ENCODE measurements at regions not wholly inside any gene's neighbourhood (a gene's known extent, or its start where the extent isn't known, plus 50 kb on each side); places are given as distances from the start of the nearest gene placed in this dataset.

DNA sequence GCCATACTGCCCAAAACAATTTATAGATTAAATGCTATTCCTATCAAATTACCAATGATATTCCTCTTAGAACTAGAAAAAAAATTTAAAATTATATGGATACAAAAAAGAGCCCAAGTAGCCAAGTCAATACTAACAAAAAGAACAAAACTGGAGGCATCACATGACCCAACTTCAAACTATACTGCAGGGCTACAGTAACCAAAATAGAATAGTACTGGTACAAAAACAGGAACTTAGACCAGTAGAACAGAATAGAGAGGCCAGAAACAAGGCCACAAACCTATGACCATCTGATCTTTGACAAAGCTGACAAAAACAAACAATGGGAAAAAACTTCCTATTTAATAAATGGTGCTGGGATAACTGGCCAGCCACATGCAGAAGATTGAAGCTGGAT, 86.1 kb upstream of the KYNU start:
- Mint-ChIP-seq H3K27me3 (no peaks in the 10 kb centered on the region), H3K4me1 (ENCODE audit: low read depth) (peaks cover 13% of the 10 kb centered on the region), H3K36me3 (ENCODE audit: low read depth) (no peaks in the 10 kb centered on the region), H3K9me3 (no peaks in the 10 kb centered on the region), H3K27ac (no peak overlapping the region), H3K4me3 (no peak overlapping the region)
- intact Hi-C loops (cut with micrococcal nuclease): loop anchor here (10.0 kb wide), 1 partner anchor 193 kb away; no protein-coding TSS in a partner anchor

DNA sequence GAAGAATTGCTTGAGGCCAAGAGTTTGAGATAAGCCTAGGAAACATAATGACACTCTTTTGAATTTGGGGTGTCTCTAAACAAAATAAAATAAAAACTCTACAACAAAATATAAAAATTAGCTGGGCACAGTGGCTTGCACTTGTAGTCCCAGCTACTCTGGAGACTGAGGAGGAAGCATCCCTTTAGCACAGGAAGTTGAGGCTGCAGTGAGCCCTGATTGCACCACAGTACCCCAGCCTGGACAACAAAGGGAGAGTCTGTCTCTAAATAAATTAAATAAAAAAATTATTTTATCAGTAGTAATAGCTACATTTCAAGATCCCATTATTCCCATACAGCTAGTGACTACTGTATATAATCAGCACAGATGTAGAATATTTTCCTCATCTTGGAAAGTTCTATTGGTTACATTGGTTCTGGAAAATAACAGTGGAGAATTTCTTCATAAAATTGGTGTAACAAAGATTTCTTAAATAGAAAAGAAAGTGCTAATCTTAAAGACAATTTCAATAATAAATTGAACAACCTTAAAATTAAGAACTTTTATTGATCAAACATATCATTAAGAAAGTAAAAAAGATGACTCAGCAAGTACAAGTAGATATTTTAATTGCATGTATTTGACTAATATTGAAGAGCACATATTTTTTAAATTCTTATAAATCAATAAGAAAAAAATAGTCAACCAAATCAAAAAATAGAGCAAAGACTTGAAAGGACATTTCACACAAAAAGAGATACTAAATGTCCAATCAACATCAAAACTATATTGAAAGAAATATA, 90.4 kb upstream of the KYNU start:
- Mint-ChIP-seq H3K27me3 (no peaks in the 10 kb centered on the region), H3K27ac (no peak overlapping the region), H3K4me1 (ENCODE audit: low read depth) (peaks cover 9% of the 10 kb centered on the region), H3K4me3 (no peak overlapping the region), H3K9me3 (no peaks in the 10 kb centered on the region), H3K36me3 (ENCODE audit: low read depth) (no peaks in the 10 kb centered on the region)
- intact Hi-C loops (cut with micrococcal nuclease): no loop called here

GRCh38 chr2:142782942-142783443, 94.5 kb upstream of the KYNU start:
- Mint-ChIP-seq H3K9me3 (no peaks in the 10 kb centered on the region), H3K4me3 (no peak overlapping the region), H3K27ac (no peak overlapping the region), H3K27me3 (no peaks in the 10 kb centered on the region), H3K36me3 (ENCODE audit: low read depth) (no peaks in the 10 kb centered on the region), H3K4me1 (ENCODE audit: low read depth) (no peaks in the 10 kb centered on the region)
- intact Hi-C loops (cut with micrococcal nuclease): no loop called here

DNA sequence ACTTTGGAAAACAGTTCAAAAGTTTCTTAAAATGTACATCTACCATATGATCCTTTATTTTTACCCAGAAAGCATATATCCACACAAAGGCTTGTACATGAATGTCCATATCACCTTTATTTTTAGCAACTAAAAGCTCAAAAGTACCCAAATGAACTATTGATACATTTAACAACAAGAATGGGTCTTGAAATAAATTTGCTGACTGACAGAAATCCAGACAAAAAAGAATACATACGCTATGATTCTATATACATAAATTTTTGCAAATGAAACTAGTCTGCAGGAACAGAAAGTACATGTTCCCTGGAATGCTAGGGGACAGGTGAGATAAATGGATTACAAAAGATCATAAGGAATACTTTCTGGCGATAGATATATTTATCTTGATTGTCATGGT, 96.3 kb upstream of the KYNU start:
- no peaks in the 10 kb centered on the region for H3K4me1 Mint-ChIP-seq (ENCODE audit: low read depth)

DNA sequence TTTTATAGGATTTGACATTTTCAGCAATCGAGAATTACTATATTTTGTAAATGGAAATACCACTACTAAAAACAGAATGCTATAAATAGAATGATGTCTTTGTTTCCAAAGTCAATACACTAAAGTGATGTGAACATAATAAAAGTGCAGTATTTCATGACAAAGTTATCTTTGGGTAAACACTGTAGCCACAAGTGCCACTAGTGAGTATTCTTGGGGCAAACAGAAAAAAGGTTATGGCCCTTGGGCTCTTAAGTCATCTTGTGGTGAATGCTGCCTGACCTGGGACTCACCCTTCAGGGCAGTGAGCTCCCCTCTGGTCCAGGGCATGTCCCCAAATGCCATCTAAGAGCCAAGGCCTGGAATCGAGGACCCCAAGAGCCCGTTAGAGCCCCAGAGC, 99.2 kb upstream of the KYNU start:
- H3K27ac Mint-ChIP-seq: no peak overlapping the region
- no peaks in the 10 kb centered on the region for H3K4me1 Mint-ChIP-seq (ENCODE audit: low read depth)
- peaks cover 20% of the 10 kb centered on the region for H3K9me3 Mint-ChIP-seq
- no peak overlapping the region for H3K4me3 Mint-ChIP-seq
- no peaks in the 10 kb centered on the region for H3K27me3 Mint-ChIP-seq
- H3K36me3 Mint-ChIP-seq (ENCODE audit: low read depth): no peaks in the 10 kb centered on the region
- intact Hi-C loops (cut with micrococcal nuclease): no loop called here

More for the DNA sequence above, 96.3 kb upstream of the KYNU start:
- Mint-ChIP-seq H3K36me3 (ENCODE audit: low read depth) (no peaks in the 10 kb centered on the region), H3K27me3 (no peaks in the 10 kb centered on the region), H3K9me3 (peaks cover 8% of the 10 kb centered on the region), H3K27ac (no peak overlapping the region), H3K4me3 (no peak overlapping the region)
- intact Hi-C loops (cut with micrococcal nuclease): no loop called here

GRCh38 chr2:142777742-142778141, 99.7 kb upstream of the KYNU start:
- H3K4me1 Mint-ChIP-seq (ENCODE audit: low read depth): no peaks in the 10 kb centered on the region
- H3K36me3 Mint-ChIP-seq (ENCODE audit: low read depth): no peaks in the 10 kb centered on the region
- H3K27me3 Mint-ChIP-seq: no peaks in the 10 kb centered on the region
- H3K27ac Mint-ChIP-seq: no peak overlapping the region
- no peak overlapping the region for H3K4me3 Mint-ChIP-seq
- intact Hi-C loops (cut with micrococcal nuclease): no loop called here
- peaks cover 20% of the 10 kb centered on the region for H3K9me3 Mint-ChIP-seq

DNA sequence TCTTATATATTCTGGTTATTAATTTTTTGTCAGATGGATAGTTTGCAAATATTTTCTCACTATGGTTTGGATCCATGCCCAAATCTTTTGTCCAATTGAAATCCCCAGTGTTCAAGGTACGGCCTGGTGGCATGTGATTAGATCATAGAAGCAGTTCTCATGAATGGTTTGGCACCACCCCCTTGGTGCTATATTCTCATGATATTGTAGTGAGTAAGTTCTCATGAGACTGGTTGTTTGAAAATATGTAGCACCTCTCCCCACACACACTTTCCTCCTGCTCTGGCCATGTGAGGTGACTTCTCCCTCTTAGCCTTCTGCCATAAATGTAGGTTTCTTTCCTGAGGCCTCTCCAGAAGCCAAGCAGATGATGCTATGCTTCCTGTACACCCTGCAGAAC, 107.7 kb upstream of the KYNU start:
- intact Hi-C loops (cut with micrococcal nuclease): no loop called here
- no peak overlapping the region for H3K4me3 Mint-ChIP-seq
- H3K9me3 Mint-ChIP-seq: peaks cover 26% of the 10 kb centered on the region
- H3K36me3 Mint-ChIP-seq (ENCODE audit: low read depth): no peaks in the 10 kb centered on the region
- no peak overlapping the region for H3K27ac Mint-ChIP-seq
- peaks cover 11% of the 10 kb centered on the region for H3K4me1 Mint-ChIP-seq (ENCODE audit: low read depth)
- no peaks in the 10 kb centered on the region for H3K27me3 Mint-ChIP-seq

DNA sequence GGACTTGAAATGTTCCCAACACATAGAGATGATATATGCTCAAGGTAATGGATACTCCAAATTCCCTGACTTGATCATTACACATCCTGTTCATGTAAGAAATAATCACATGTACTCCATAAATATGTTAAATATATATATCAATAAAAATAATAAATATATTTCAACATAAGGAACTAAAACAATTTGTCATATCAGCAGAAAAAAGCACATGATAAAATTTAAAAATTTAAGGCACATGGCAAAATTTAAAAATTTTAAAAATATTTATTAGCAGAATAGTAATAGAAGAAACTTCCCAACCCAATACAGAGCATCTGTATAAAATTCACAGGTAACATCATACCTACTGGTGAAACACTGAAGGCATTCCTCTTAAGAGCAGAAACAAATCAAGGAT, 109.6 kb upstream of the KYNU start:
- Mint-ChIP-seq H3K9me3 (peaks cover 36% of the 10 kb centered on the region), H3K4me1 (ENCODE audit: low read depth) (peaks cover 11% of the 10 kb centered on the region), H3K27ac (no peak overlapping the region), H3K4me3 (no peak overlapping the region), H3K36me3 (ENCODE audit: low read depth) (no peaks in the 10 kb centered on the region), H3K27me3 (no peaks in the 10 kb centered on the region)
- intact Hi-C loops (cut with micrococcal nuclease): no loop called here

DNA sequence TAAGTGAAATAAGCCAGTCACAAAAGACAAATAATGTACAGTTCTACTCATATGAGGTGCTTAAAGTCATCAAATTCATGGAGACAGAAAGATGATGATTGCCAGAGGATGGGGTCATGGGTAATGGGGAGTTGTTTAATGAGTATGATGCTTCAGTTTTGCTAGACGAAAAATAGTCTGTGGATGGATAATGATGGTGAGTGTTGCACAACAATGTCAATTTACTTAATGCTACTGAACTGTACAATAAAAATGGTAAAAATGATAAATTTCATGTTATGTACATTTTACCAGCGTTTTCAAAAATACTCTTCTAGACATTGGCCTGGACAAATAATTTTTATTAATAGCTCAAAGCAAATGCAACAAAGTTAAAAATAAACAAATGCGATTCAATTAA, 118.5 kb upstream of the KYNU start:
- intact Hi-C loops (cut with micrococcal nuclease): no loop called here
- Mint-ChIP-seq H3K27ac (no peak overlapping the region), H3K36me3 (ENCODE audit: low read depth) (no peaks in the 10 kb centered on the region), H3K4me3 (no peak overlapping the region), H3K9me3 (peaks cover 9% of the 10 kb centered on the region), H3K27me3 (no peaks in the 10 kb centered on the region), H3K4me1 (ENCODE audit: low read depth) (peaks cover 5% of the 10 kb centered on the region)

GRCh38 chr2:142757111-142757510, 120.4 kb upstream of the KYNU start:
- intact Hi-C loops (cut with micrococcal nuclease): no loop called here

DNA sequence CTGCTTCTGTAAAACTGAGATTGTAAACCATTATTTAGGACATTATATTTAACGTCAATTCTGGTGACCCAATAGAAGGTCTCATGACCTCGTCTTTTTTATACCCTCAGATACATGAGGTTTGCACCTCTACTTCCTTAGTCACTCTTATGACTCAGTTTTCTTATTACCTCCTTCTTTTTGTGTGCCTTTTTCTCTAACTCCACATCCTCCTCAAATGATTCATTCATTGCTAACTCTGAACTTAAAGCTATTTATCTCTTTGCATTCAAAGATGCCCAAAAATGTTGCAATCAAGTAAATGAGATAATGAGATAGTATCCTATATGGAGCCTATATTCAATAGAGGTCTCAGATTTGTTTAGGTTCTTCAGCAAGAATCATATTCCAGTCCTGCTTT, 121.0 kb upstream of the KYNU start:
- Mint-ChIP-seq H3K27ac (no peak overlapping the region), H3K36me3 (ENCODE audit: low read depth) (no peaks in the 10 kb centered on the region), H3K27me3 (no peaks in the 10 kb centered on the region), H3K4me3 (no peak overlapping the region), H3K4me1 (ENCODE audit: low read depth) (peaks cover 5% of the 10 kb centered on the region), H3K9me3 (no peaks in the 10 kb centered on the region)
- intact Hi-C loops (cut with micrococcal nuclease): no loop called here

More at GRCh38 chr2:142757111-142757510, 120.4 kb upstream of the KYNU start:
- no peak overlapping the region for H3K4me3 Mint-ChIP-seq
- no peaks in the 10 kb centered on the region for H3K9me3 Mint-ChIP-seq
- H3K4me1 Mint-ChIP-seq (ENCODE audit: low read depth): peaks cover 5% of the 10 kb centered on the region
- H3K36me3 Mint-ChIP-seq (ENCODE audit: low read depth): no peaks in the 10 kb centered on the region
- no peak overlapping the region for H3K27ac Mint-ChIP-seq
- no peaks in the 10 kb centered on the region for H3K27me3 Mint-ChIP-seq

- Mint-ChIP-seq H3K27me3 (no peaks in the 10 kb centered on the region), H3K9me3 (no peaks in the 10 kb centered on the region), H3K27ac (no peak overlapping the region), H3K36me3 (ENCODE audit: low read depth) (no peaks in the 10 kb centered on the region), H3K4me3 (no peak overlapping the region), H3K4me1 (ENCODE audit: low read depth) (peaks cover 5% of the 10 kb centered on the region)
- intact Hi-C loops (cut with micrococcal nuclease): no loop called here
These were observed 122.3 kb upstream of the KYNU start for GRCh38 chr2:142755191-142755590.

GRCh38 chr2:142754182-142754581, 123.3 kb upstream of the KYNU start:
- Mint-ChIP-seq H3K27me3 (no peaks in the 10 kb centered on the region), H3K4me3 (no peak overlapping the region), H3K4me1 (ENCODE audit: low read depth) (peaks cover 5% of the 10 kb centered on the region), H3K27ac (no peak overlapping the region), H3K36me3 (ENCODE audit: low read depth) (no peaks in the 10 kb centered on the region), H3K9me3 (no peaks in the 10 kb centered on the region)
- intact Hi-C loops (cut with micrococcal nuclease): no loop called here

DNA sequence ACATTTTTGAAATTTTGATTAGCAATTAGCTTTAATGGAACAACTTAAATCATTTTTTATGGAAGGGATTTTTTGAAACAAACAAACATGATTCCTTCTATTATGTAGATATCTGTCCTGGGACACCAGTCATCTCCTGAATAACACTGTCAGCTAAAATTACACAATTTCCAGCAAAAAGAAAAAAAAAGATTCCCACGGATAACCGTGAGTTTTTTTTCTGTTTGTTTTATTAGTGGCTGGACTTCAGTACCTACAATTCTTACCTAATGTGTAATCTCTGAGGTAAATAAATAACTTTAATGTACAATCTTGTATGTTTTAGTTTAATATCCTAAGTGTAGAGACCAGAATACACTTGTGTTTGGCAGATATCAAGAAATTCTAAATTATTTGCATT, 126.6 kb upstream of the KYNU start:
- no peaks in the 10 kb centered on the region for H3K9me3 Mint-ChIP-seq
- H3K4me1 Mint-ChIP-seq (ENCODE audit: low read depth): no peaks in the 10 kb centered on the region
- H3K4me3 Mint-ChIP-seq: no peak overlapping the region
- no peaks in the 10 kb centered on the region for H3K36me3 Mint-ChIP-seq (ENCODE audit: low read depth)
- H3K27me3 Mint-ChIP-seq: no peaks in the 10 kb centered on the region
- no peak overlapping the region for H3K27ac Mint-ChIP-seq
- intact Hi-C loops (cut with micrococcal nuclease): no loop called here

DNA sequence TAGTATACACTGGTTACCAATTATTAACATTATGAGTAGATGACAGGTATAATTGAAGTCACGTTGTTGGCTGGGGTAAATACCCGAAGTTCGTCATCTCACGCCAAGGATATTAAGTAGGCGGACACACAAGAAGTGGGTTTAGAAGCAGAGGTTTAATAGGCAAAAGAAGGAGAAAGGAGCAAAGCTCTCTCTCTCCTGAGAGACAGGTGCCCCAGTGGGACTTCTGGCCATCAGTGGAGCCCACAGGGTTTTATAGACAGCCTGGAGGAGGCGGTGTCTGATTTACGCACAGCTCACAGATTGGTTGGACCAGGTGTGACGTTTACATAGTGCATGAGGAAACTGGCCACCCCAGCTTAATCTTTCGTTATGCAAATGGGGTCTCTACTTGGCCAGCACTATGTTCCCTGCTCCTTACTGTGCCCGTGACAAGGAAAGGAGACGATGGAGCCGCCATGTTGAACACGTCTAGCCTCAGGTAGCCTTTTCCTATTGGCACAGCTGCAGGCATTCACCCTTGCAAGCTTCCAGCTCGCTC, 128.8 kb upstream of the KYNU start:
- Mint-ChIP-seq H3K4me1 (ENCODE audit: low read depth) (no peaks in the 10 kb centered on the region), H3K27me3 (no peaks in the 10 kb centered on the region), H3K27ac (no peak overlapping the region), H3K36me3 (ENCODE audit: low read depth) (no peaks in the 10 kb centered on the region), H3K9me3 (no peaks in the 10 kb centered on the region), H3K4me3 (no peak overlapping the region)
- intact Hi-C loops (cut with micrococcal nuclease): no loop called here
